Inflammatory macrophage treated with lipopolysaccharide for 4 hours (primary cell): ENCODE measurements at regions not wholly inside any gene's neighbourhood (a gene's known extent, or its start where the extent isn't known, plus 50 kb on each side); places are given as distances from the start of the nearest gene placed in this dataset.

Experiments
- DNase-seq: peaks from one replicate; pipeline ENCODE4 v3.0.0-alpha.2; 2020

DNA sequence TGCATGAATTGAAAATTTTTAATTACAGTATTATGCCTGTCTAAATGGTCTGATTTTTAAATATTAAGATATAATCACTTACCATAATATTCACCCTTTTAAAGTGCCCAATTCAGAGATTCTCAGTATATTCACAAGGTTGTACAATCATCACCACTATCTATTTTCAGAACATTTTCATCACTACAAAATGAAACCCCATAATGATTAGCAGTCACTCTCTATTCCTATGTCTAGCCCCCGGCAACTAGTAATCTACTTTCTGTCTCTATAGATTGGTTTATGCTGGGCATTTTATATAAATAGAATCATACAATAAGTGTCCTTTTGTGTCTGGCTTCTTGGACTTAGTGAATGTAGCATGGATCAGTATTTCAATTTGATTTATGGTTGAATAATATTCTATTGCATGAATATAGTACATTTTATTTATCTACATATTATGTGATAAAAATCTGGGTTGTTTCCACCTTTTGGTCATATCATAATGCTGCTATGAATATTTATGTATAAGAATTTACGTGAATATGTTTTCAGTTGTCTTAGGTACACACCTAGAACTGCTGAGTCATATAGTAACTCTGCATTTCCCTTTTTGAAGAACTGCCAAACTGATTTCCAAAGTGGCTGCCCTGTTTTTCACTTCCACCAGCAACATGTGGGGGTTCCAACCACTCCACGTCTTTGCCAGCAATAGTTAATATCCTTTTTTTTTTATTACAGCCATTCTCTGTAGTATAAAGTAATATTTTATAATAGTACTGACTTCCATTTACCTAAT, 485.7 kb upstream of the ZNF385D start:
- DNase-seq = peak; percentile 5

- DNase-seq = no peak
Measured at GRCh38 chr3:22239011-22239410, 488.0 kb upstream of the ZNF385D start.

DNA sequence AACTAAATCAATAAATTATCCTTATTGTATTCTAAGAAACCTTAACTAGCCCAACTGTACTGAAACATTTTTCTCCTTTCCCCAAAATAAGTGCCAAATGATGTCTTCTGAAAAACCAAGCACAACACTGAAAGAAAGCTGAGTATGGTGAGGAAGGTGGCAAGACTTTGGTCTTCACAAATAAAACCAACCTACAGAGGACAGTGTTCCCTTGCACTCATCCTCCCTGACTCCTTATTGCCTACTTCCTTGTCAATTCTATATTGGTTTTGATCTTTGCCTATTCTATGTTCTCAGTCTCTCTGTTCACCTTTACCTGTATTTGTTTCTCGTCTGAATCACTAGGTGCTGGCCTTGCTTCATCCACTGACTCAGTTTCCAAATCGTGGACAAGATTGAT, 490.1 kb upstream of the ZNF385D start:
- no peak for DNase-seq

GRCh38 chr3:22244761-22245521, 493.9 kb upstream of the ZNF385D start:
- DNase-seq = peak; percentile 1

DNA sequence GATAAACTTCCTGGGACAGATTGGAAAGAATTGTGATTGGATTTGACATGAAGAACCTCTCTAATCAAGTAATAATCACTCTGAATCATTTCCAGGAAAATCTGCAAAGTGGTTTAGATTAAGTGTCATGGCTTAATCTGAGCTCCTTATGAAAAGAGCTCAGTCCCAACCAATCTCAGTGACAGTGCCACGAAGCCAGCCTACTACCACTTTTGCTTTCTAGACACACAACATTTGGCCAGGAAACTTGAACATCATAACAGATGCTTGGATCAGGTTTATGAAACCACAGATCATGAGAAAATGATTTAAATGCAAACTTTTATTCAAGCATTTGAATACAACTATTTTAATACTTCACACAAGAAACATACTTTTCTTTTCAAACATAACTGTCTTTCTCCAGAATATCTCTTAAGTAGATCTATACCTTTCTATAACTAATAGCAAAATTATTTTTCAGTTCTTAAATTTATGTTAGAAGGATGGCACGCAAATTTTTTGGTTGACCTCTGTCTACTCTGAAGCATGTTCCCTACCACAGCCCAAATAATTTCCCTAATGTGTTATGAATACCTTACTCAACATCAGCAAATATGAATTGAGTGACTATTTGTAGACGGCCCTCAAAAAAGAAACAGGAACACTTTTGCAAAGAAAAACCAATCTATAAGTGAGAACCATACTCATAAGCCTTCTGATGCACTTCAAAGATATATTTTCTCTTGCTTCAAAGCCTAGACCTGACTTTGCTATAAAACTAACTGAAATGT, 495.0 kb upstream of the ZNF385D start:
- DNase-seq = no peak

DNA sequence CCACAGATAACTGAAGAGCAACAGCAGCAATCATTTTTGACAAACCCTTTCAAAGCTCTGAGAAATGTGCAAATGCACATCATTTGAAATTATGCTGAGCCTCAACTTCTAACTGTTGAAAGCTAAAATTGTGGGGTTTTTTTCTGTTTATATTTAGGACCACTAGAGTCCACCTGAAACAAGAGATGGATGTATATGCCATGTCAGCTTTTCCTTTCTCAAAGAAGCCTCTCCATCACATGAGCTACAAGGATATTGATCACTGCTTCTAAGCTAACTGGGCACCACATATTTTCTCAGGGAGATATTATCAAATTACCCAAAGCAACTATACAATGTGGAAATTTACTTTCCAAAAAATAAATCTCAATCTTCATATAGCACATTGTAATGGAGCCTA, 498.6 kb upstream of the ZNF385D start:
- no peak for DNase-seq

- DNase-seq = no peak
Measured at GRCh38 chr3:22257252-22257651, 506.2 kb upstream of the ZNF385D start.

DNA sequence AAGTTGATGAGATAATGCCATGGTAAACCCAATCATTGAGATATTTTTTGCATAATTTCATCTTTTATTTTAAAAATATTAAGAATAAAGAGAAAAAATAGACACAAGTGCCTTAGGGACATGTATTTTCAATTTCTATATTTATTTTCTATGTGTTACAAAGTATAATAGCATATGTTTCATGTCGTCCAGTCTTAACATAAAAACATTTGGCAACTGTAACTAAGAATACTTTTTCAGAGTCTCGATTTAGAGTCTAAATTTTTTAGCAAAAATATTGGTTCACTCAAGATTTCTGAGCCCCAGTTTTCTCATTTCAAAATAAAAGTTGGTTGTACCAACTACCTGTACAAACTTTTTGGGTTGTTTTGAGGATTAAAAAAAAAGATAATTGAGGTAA, 511.4 kb upstream of the ZNF385D start:
- no peak for DNase-seq

DNA sequence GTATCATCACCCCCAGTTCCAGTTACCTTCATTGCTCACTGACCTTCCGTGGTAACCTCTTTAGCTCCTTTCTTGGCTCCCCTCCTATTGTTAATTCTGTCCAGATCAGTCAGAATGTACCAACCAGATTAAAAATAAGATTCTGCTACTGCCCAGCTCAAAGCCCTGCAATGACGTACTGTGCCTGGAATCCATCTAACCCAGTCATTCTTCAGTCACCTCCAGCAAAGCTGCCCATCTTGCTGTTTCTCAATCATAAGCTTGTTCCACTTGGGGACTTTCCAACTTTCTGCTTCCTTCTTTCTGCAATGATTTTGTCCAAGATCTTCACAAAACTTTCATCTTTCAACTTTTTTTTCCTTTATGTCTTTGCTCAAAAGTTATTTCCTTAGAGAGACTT, 512.0 kb upstream of the ZNF385D start:
- DNase-seq = peak; percentile 54

DNA sequence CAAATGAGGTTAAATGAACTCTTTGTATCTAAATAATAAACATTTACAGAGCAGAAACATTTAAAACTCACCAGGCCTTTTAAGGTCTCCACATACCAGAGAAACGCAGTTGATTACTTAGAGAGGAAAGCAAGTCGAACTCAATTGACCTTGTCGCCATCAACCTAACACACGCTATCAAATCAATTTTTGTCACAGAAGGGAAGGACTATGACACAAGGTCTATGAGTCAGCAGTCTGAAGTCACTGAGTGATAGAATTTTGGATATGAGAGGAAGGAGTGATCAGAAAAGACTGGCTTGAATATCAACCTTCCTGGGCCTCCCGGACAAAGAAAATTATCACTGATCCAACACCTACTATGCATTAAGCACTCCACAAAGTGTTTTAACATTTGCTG, 514.4 kb upstream of the ZNF385D start:
- DNase-seq = no peak

GRCh38 chr3:22269831-22270230, 518.8 kb upstream of the ZNF385D start:
- no peak for DNase-seq

DNA sequence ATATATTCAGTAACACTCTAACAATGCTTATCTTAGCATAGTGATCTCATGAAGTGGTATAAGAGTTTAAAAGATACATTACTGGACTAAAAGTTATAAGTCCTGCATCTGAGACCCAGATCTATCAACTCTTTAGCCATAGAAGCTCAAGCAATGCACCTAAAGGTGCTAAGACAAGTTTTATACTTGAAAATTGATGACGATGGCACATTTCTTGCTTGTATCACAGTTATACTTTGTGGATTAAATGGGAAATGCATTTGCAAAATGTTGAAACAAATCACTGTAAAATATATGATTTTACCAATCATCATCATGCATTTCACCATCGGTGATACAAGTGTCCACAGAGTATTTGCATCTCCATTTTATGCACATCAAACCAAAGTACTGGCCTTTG, 525.3 kb upstream of the ZNF385D start:
- no peak for DNase-seq

GRCh38 chr3:22284559-22284958, 533.5 kb upstream of the ZNF385D start:
- DNase-seq = no peak

- no peak for DNase-seq
Measured at GRCh38 chr3:22288756-22289155, 537.7 kb upstream of the ZNF385D start.

DNA sequence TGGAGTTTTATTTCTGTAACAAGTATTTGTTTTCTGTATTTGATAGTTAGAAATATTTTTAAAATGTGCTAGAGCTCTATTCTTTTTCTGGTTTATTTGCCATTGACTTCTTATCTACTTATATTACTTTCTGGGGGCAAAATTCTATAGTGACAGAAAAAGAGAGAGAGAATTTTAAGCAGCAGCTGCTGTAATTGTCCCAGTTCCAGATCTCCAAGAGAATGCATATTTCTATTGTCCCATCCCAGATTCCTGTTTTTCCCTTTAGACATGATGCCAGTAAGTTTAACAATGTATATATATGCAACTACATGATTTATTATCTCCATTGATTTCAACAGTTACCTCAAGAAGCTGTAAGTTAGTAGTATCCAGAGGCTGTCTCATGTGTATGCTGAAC, 541.7 kb upstream of the ZNF385D start:
- no peak for DNase-seq

DNA sequence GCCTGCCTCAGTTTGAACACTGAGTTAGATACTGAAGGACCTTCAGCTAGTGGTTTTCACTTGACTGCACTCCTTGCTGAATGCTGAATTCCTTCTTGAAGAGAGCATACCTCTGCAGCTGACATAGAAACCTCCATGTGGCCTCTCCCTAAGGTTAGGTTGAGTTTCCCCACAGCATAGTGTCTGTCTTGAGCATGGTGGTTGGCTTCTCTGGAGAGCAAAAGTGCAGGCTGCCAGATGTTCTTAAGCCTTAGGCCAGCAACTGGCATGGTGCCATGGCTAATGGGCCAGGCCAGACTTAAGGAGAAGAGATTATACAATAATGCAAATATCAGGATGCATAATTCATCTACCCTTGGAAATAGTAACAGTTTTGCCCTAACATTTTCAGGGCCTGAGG, 545.6 kb upstream of the ZNF385D start:
- no peak for DNase-seq

- DNase-seq = no peak
Measured at GRCh38 chr3:22297436-22297835, 546.4 kb upstream of the ZNF385D start.

DNA sequence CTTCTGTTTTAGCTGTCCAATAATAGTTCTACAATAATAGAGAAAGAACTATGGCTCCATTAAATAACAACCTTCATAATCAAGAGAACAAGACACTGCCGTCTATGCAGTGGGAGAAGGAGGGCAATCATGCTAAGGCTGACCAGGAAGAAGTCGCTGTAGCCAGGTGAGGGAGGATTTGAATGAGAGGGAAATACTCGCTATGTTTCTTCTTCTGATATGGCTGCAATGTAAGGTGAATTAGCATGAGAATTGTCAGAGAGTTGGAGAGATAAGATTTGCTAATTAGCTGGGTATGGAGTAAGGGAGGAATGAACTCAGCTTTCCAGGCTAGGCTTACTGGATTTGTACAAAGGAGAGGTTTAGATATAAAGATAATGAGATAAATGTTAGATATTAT, 555.4 kb upstream of the ZNF385D start:
- DNase-seq = no peak

GRCh38 chr3:22308871-22309270, 557.9 kb upstream of the ZNF385D start:
- no peak for DNase-seq

GRCh38 chr3:22315925-22316324, 564.9 kb upstream of the ZNF385D start:
- no peak for DNase-seq

- DNase-seq = no peak
Measured at GRCh38 chr3:22318325-22318724, 567.3 kb upstream of the ZNF385D start.

DNA sequence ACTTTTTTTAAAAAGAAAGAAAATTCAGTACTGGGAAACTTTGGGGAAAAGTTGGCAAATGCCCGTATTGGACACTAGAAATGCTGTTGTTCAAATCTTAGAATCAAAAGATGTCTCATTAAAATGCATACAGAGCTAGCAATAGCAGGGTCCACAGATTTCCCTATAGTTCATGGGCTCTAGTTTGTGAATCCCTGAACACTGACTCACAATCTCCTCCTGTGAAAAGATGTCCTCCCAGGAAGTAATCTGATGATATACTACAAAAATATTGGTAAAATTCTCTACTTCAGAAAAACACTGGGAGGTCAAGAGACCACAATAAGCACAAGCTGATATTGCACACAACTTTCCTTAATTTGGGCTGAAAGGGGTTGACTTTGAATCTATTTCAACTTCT, 568.4 kb upstream of the ZNF385D start:
- DNase-seq = no peak

DNA sequence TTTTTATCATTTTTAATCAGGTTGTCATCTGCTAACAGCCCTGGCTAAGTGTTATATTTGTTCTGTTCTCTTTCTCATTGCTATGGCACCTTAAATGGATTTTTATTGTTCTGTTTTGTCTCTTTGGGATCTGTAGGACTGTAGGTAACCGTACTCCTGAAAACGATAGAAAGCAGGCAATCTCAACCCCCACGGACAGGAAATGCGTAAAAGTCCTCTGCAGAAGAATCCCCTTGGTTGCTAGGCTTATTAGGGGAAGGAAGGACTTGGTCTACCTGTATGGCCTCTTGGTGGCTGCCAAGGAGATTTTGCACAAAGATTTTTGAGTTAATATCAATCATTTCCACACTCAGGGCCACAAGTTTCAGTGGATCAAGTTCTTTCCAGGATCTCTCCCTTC, 571.9 kb upstream of the ZNF385D start:
- no peak for DNase-seq

GRCh38 chr3:22326305-22326704, 575.3 kb upstream of the ZNF385D start:
- no peak for DNase-seq
